WTC11 (cell line): ENCODE measurements at regions not wholly inside any gene's neighbourhood (a gene's known extent, or its start where the extent isn't known, plus 50 kb on each side); places are given as distances from the start of the nearest gene placed in this dataset.

Experiments
- TF ChIP-seq, protein P1 (sequence below): sonication (generic); formaldehyde crosslinking; conservative IDR thresholded peaks from 2 replicates; pipeline ENCODE4 v1.8.1; 2023; ENCODE audit warnings: mild to moderate bottlenecking, low read depth, missing genetic modification reagents, moderate library complexity

DNA sequence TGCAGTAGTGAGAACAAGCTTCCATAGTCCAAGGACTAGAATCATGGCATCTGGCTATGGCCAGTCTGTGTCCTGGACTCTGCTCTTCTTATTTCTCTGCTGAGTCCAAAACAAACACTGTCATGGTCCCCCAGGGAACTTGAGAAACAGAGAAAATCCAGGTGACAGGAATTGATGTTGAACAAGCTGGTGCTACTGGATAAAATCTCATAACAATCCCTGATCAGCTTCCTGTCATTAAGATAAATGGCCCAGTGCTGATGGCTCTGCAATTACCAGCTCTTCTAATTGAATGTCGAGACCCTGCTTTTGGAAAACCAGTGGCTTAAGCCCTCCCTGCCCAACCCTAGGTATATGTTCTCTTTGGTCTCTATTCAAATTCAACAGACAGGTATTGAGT is 58.8 kb upstream of the ARHGAP36 start (continued):
- TF ChIP-seq, protein P1, sequence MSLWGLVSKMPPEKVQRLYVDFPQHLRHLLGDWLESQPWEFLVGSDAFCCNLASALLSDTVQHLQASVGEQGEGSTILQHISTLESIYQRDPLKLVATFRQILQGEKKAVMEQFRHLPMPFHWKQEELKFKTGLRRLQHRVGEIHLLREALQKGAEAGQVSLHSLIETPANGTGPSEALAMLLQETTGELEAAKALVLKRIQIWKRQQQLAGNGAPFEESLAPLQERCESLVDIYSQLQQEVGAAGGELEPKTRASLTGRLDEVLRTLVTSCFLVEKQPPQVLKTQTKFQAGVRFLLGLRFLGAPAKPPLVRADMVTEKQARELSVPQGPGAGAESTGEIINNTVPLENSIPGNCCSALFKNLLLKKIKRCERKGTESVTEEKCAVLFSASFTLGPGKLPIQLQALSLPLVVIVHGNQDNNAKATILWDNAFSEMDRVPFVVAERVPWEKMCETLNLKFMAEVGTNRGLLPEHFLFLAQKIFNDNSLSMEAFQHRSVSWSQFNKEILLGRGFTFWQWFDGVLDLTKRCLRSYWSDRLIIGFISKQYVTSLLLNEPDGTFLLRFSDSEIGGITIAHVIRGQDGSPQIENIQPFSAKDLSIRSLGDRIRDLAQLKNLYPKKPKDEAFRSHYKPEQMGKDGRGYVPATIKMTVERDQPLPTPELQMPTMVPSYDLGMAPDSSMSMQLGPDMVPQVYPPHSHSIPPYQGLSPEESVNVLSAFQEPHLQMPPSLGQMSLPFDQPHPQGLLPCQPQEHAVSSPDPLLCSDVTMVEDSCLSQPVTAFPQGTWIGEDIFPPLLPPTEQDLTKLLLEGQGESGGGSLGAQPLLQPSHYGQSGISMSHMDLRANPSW, result no peak
